GM12874 (cell line): ENCODE measurements at regions not wholly inside any gene's neighbourhood (a gene's known extent, or its start where the extent isn't known, plus 50 kb on each side); places are given as distances from the start of the nearest gene placed in this dataset.

Experiments
- TF ChIP-seq, protein P1 (sequence below): IDR thresholded peaks from 2 replicates; pipeline ENCODE4 v1.5.1; 2011; ENCODE audit warnings: low read depth, mild to moderate bottlenecking, control low read depth, low read length, moderate library complexity; ENCODE audit not compliant: insufficient read depth

GRCh38 chr18:40402052-40402451 lies 1553.0 kb upstream of the PIK3C3 start:
- TF ChIP-seq, protein P1, sequence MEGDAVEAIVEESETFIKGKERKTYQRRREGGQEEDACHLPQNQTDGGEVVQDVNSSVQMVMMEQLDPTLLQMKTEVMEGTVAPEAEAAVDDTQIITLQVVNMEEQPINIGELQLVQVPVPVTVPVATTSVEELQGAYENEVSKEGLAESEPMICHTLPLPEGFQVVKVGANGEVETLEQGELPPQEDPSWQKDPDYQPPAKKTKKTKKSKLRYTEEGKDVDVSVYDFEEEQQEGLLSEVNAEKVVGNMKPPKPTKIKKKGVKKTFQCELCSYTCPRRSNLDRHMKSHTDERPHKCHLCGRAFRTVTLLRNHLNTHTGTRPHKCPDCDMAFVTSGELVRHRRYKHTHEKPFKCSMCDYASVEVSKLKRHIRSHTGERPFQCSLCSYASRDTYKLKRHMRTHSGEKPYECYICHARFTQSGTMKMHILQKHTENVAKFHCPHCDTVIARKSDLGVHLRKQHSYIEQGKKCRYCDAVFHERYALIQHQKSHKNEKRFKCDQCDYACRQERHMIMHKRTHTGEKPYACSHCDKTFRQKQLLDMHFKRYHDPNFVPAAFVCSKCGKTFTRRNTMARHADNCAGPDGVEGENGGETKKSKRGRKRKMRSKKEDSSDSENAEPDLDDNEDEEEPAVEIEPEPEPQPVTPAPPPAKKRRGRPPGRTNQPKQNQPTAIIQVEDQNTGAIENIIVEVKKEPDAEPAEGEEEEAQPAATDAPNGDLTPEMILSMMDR: no peak

DNA sequence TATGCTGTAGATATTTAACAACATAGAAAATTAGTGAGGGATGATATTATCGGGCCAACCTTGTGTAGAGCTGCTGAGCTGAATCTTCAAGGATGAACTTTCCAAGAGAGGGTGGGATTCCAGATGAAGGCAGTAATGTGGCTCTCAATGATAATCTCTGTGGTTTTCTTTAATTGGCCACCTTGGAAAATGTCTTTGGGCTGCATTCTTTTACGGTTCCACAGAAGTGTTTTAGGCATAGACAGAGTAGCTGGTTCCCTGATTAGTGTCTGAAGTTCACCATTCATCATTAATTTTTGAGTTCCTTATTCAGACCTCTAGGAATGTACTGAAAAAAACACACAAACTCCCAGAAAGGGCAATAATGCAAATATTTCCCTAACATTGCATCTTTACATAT lies 1566.9 kb upstream of the PIK3C3 start:
- TF ChIP-seq, protein P1: no peak

DNA sequence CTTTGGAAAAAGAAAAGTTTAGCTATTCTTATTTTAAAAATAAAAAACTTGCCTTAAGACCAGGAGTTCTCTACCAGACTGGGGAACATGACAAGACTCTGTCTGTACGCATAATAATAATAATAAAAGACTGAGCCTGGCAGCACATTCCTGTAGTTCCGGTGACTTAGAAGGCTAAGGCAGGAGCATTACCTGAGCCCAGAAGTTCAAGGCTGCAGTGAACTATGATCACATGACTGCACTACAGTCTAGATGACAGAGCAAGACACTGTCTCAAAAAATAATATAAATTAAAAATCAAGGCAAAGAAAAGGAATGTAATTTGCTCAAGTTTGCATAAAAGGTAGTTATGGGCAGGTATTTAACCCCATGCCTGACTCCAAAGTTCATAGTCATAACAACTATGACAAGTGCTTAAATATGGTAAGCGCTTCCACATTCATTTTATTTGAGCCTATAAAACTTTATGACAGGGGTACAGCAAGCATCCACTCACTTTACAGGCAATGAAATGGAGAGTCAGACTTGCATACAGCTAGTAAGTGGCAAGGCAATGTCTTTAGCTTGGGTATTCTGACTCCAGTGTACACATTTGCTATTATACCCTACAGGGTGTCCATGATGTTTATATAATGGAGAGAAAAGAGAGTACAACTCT lies 1567.8 kb upstream of the PIK3C3 start:
- TF ChIP-seq, protein P1: no peak

DNA sequence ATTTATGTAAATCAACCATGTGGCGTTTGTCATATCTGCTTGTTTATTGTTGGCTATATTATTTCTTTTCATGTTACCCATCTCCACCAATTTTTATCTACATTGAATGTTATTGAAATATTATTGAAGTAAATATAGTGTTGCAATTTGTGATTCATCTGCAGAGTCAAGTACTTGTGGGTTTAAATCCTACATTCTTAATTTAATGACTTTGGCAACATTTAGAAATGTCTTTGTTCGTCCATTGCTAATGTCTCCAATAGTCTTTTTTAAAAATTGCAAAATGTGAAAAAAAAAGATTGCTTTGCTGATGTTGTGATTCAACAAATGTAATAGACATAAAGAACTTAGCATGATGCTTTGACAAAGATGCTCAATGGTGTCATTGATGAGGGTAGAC lies 1572.8 kb upstream of the PIK3C3 start:
- TF ChIP-seq, protein P1: no peak

- TF ChIP-seq, protein P1: no peak
These were observed 1574.2 kb upstream of the PIK3C3 start for GRCh38 chr18:40380686-40381439.

DNA sequence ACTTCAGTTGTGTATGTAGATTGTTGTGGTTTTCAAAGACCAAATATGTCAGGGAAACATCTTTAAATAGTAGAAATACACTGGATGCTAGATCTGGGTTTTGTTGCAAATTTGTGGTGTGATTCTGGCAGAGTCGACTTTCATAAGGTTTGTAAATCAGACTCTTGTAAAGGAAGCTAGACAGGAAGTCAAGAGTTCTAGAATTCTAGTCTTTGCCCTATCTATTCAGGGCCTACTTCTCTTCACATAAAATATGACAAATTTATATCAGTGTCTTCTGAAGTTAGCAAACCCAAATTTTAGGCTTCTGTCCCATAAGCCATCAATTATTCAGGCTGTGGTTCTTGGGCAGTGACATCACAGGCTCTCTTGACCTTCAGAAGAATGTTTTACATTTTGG lies 1579.2 kb upstream of the PIK3C3 start:
- TF ChIP-seq, protein P1: no peak

DNA sequence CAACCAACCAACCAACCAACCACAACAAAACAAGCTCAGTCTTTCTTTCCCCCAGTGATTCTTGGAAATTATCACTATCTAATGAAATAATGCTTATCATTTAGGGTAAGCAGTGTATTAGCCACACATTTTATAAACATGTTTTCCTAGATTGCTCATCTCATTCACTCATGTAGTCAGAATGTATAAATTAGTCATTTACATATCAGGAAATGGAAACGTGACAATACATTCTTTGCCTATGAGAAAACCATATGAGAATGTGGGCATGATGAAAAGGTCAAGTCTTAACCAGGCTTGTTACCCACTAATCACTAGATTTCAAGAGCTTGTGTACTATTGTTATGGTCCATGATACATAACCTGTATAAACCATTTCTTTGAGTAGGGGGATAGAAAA lies 1583.4 kb upstream of the PIK3C3 start:
- TF ChIP-seq, protein P1: no peak
